Renal cortical epithelial cell (primary cell): ENCODE measurements at regions not wholly inside any gene's neighbourhood (a gene's known extent, or its start where the extent isn't known, plus 50 kb on each side); places are given as distances from the start of the nearest gene placed in this dataset.
A peak's percentile ranks its signal among the peaks of the same experiment; 100 is the strongest.
"Not testable (repeated sequence)": the region's sequence is repeated elsewhere in the genome, so short reads cannot be mapped to it uniquely, and the experiment has no call there.

Experiments used
- DNase-seq: peaks from one replicate; pipeline ENCODE4 v3.0.0-alpha.2; 2011; ENCODE audit warnings: low read depth

- no peak for DNase-seq
Measured at GRCh38 chr12:68422956-68423574, 90.9 kb upstream of the MDM1 start.

- DNase-seq, result no peak
Measured at GRCh38 chr12:68425998-68426397, 93.8 kb upstream of the MDM1 start.

GRCh38 chr12:68428211-68428610, 96.0 kb upstream of the MDM1 start:
- no peak for DNase-seq

DNA sequence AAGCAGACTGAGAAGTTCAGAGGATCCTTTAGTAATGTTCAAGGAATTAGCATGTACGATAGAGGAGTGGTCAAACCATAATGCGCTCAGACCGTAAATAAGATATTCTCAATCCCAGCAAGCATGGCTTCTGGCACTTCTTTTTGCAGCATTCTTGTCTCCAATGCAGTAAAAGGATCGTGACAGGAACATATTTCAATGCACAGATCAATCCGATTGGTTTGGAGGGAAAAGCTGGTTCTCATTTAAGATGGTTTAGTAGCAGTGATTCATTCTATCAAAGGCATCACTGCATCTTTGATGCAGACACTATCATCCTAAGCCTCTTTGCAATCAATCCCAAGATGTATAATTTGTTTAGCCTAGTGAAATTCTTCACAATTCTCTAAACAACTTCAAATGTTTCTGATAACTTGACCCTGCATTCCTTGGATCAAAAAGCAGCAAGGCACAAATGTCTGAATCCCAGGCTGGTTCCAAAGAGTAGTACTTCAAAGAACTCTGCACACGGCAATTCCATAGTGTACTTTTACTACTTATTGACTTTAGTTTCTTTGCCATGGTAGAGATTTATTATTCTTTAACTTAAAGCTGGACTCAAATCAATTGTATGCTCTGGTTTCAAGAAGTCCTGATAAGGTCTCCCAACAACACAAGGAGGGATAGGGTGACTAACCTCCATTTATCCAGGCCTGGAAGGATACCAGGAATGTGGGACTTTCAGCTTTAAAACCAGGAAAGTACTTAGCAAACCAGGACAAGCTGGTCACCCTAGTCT, 96.8 kb upstream of the MDM1 start:
- peak; percentile 79 for DNase-seq

DNA sequence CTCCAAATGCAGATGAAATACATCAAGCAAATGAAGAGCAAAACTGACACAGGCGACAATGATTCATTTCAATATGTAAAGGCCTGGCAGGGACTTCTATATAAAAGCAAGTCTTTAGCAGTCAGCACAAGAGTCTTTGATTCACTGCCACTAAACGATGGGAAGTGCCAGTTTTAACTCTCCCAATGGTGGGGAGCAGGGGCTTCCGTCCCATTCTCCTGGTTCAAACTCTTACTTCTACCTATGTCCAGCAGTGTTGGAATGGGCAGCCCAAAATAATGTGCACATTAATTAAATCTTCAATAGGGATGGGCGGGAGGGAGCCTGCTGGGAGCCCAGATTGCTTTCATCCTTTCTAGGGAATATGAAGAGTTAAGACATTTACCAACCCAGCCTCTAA, 97.5 kb upstream of the MDM1 start:
- DNase-seq, result no peak

GRCh38 chr12:68431786-68432185, 99.6 kb upstream of the MDM1 start:
- DNase-seq, result no peak

- DNase-seq, result no peak
Measured at GRCh38 chr12:68432622-68433021, 100.5 kb upstream of the MDM1 start.

DNA sequence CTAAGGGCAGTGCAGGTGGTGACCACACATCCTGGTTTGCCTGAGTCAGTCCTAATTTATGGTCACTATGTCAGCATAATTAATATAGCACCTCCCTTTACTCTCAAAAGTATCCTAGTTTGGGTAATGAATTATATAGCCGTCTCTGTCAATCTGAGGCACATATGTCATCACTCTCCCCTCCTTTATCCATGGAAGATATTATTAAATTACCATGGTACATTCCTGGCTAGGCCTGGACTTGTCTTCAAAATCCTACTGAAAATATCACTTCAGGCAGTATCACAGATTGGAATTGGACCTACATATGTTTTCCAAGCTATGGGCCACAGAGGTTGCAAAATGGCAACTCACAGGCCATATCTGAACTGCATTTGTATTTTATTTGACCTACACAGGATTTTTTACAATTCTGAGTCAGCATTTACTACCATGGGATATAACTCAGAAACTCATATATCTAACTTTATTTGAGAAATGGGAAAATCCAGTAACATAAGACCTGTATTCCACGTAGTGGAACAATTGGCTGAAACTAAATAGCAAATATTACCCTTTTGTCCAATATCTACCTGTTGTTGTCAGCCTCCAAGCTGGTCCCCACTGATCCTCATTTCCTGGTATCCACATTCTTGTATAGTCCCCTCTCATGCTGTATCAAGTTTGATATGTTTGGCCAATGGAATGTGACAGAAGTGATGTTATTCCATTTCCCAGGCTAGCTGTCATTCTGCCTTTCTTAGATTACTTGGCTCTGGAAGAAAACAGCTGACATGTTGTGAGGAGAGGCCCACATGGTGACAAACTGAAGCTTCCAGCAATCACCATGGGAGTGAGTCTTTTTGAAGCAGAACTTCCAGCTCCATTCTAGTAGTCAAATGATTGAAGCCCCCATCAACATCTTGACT, 102.5 kb upstream of the MDM1 start:
- DNase-seq, result no peak

DNA sequence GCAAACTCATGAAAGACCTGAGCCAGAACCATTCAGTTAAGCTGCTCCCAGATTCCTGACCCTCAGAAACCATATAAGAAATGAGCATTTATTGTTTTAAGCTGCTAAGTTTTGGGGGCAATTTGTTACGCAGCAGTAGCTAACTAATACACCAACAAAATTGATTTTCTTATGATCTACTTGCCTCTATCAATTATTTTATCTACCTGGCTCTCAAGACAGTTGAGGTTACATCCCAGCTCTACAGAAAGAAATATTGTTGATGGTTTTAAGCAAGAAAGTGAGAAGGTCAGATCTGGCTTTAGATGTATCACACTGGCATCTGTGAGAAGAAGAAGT, 103.1 kb upstream of the MDM1 start:
- DNase-seq, result no peak

DNA sequence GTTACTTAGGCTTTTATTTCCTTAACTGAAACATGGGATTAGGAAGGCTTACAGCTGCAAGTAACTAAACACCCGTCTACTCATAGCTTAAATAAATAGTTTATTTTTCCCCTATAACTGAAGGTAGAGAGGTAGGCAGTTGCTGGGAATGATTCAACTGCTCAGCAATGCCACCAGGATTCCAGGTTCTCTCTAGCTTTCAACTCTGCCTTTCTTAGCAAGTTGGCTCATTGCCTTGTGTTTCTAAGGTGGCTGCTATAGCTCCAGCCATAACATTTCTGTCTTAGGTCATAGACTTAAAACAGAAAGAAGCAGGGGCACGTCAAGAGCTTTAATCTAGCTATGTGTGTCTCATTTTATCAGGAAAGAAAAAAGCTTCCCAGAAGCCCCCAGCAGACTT, 103.7 kb upstream of the MDM1 start:
- peak; percentile 68 for DNase-seq

DNA sequence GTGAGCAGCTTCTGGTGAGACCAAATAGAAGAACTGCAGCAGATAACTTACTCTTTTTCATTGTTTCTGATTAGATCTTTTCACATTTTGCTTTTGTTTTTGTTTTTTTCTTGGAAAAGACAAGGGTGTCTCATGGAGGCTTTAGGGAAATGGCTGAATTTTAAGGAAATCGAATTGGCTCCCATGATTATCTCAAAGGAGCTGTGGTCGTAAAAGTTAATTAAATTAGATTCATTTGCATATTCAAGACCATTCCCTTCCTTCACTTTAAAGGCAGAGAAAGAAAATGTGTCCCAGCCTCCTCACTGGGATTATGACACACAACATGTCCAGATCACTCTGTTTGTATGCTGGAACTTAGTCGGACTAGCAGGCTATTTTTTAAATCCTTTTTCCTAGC, 106.4 kb upstream of the MDM1 start:
- DNase-seq, result no peak

DNA sequence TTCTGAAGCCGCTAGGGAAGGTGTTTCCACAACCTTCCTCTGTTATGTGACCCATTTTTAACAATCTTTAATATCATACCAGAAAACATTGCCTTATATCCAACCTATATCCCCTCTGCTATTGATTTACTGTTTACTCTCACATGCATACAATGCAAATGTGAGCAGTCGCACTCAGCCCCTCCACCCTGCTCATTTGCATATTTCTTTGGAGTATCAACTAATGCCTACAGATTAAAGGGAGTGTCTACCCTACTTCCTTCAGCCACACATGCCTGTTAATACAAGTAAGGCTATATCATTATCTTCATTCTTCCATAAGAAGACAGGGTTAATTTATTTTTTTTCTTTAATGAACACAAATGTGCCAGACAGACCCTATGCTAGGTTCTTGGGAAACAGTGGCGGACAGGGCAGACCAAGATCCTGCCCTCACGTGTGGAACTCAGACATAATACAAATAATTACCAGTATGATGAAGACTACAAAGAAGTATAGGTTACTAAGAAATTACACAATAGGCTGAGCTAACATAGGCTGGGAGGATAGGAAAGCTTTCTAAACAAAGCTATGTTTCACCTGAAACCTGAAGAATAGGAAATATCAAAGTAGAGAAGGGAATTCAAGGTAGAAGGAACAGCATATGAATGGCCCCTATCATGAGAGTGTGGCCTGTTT, 107.3 kb upstream of the MDM1 start:
- DNase-seq, result no peak

DNA sequence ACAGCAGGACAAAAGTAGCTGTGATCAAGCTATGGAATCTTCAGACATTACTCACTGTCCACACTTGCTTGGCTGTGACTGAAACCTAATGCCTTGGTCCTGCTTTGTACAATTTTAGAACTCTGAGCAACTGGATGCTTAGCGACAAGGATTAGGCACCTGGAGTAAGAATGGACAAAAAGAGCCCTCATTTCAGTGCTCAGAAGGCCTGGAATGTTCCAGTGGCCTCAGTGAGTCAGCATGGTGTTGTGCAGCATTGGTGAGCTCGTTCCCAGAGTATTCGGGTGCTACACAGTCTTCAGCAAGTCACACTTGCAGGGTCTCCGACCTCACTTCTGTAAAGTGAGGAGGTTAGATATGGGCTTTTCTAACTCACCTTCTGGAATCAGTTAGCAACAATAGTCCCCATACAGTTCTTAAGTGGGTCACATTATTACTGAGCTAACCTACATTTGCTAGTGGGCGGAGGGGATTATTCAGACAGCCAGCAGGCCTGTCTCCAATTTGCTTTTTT, 108.0 kb upstream of the MDM1 start:
- peak; percentile 59 for DNase-seq

DNA sequence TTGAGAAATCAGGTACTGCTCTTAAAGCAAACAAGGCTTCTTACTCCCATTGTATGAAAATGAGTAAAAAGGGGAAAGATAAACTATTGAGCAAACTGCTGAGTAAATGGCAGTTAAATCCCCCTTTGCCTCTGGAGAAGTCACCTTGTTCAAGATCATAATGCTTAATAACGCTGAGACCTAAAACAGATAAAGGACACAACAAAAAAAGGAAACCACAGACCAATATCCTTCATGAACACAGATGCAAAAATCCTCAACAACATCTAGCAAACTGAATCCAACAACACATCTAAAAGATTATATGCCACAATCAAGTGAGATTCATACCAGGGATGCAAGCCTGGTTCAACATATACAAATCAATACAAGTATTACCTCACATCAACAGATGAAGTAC, 109.0 kb upstream of the MDM1 start:
- no peak for DNase-seq

DNA sequence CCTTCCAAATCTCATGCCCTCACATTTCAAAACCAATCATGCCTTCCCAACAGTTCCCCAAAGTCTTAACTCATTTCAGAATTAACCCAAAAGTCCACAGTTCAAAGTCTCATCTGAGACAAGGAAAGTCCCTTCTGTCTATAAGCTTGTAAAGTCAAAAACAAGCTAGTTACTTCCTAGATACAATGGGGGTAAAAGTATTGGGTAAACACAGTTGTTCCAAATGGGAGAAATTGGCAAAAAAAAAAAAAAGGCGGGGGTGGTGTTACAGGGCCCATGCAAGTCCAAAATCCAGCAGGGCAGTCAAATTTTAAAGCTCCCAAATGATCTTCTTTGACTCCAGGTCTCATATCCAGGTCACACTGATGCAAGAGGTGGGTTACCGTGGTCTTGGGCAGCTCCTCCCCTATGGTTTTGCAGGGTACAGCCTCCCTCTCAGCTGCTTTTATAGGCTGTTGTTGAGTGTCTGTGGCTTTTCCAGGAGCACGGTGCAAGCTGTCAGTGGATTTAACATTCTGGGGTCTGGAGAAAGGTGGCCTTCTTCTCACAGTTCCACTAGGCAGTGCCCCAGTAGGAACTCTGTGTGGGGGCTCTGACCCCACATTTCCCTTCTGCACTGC, 110.3 kb upstream of the MDM1 start:
- DNase-seq, result not testable (repeated sequence)

DNA sequence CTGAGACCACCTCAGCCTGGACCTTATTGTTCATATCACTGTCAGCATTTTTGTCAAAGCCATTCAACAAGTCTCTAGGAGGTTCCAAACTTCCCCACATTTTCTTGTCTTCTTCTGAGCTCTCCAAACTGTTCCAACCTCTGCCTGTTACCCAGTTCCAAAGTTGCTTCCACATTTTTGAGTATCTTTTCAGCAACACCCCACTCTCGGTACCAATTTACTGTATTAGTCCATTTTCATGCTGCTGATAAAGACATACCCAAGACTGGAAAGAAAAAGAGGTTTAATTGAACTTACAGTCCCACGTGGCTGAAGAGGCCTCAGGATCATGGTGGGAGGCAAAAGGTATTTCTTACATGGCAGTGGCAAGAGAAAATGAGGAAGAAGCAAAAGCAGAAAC, 111.5 kb upstream of the MDM1 start:
- DNase-seq, result not testable (repeated sequence)

DNA sequence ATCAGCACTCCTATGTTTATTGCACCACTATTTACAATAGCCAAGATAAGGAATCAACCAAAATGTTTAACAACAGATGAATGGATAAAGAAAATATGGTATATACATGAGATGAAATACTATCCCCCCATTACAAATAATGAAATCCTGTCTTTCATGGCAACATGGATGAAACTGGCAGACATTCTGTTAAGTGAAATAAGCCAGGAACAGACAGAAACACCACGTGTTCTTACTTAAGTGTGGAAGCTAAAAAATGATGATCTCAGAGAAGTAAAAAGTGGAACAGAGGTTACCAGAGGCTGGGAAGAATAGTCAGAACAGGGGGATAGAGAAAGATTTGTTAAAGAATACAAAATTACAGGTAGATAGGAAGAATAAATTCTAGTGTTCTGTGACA, 113.7 kb upstream of the MDM1 start:
- DNase-seq, result no peak

DNA sequence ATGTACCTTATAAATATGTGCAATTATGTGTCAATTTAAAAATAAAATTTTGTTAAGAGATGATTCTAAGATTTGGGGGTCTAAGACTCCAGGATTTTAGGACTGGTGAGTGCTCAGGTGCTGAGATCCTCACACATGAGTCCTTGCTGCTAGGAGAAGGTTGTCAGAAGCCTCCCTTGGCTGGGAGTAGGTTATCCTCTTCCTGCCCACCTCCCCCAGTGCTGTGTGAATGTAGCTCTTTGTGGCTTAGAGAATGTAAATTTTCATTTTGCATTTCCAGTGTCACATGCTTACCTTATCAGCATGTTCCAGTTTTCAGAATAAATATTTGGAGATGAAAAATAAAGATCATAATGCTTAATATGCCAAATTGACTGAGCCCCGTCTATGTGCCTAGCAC, 114.2 kb upstream of the MDM1 start:
- DNase-seq, result no peak

DNA sequence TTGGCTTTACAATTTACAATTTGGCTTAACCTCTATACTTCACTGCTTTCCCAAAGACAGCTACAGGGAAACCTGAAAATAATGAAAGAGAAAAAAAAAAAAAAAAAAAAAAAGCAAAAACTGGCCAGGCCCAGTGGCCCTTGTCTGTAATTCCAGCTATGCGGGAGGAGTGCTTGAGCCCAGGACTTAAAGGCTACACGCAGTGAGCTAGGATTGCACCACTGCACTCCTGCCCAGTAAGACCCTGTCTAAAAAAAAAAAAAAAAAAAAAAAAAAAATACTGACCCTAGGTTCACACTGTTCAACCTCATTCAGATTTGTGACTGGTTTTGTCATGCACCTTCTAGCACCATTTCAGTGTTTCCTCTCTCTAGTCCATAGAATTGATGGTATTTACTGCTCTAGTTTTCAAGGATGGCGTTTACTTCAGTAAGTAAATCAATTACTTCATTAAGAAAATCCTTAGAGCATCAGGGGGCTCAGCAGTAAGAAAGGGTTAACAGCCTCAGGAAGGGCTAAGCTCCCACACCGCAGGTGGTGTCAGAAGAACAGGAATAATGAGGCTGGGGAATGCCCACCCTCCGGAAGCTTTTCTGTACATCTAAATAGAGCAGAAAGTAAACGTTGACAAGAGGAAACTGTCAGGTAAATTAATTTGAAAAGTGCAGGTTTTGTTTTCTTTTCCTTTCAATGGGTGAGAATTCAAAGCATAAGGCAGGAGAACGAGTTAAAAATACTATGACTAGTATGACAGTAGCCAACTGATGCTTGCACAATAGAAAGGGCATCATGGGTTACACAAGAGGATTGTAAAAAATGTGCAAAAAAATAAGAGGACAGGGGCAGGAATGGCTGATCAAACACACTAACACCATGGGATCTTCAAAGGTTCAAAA, 115.0 kb upstream of the MDM1 start:
- no peak for DNase-seq

DNA sequence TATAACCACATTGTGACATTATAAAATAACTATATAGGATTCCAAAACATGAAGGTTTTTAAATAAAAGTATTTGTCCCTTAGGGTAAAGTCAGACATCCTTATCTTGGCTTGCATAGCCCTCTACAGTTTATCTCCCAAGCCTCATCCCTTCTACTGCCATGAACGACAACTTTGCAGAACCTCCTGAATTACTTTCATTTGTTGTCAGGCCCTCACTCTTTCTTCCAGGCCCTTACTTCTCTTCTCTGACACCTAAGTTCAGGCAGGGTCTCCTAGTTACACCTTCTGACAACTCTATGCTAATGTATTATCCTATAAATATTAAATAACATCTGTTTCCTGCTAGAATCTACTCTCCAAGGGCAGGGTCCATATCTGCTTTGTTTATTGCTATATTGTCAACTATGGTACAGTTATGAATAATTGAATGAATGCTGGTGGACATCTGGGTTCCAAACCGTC, 115.7 kb upstream of the MDM1 start:
- DNase-seq, result no peak
